Endothelial cell of umbilical vein (primary cell): ENCODE measurements at regions not wholly inside any gene's neighbourhood (a gene's known extent, or its start where the extent isn't known, plus 50 kb on each side); places are given as distances from the start of the nearest gene placed in this dataset.

Experiments used
- BruUV-seq: library from RNA; stranded (reverse); fragments of 400-500 nt; replicated peaks from 2 replicates; lab custom pipeline; 2021; lab: Mats Ljungman, UMichigan
- CTCF ChIA-PET: fragments of 300-600, 350-600 bp; sonication (Branson Sonifier 250); formaldehyde crosslinking; loops from one replicate; lab custom pipeline; 2021; ENCODE audit warnings: antibody characterized with exemption, inconsistent platforms; lab: Charles Lee
- POLR2A ChIA-PET: fragments of 300-600, 350-600 bp; sonication (Branson Sonifier 250); formaldehyde crosslinking; loops from one replicate; lab custom pipeline; 2021; ENCODE audit warnings: antibody characterized with exemption, inconsistent platforms; lab: Charles Lee
- DNase-seq: peaks from one replicate; pipeline ENCODE4 v3.0.0-alpha.2; 2011; ENCODE audit warnings: low read depth, low spot score
- FAIRE-seq: peaks from 2 replicates; lab custom pipeline; 2011; peaks lifted over from hg19 to GRCh38; lab: Jason Lieb, UNC
- H2AFZ ChIP-seq: 2 replicates; pipeline ENCODE4 v1.6.0; 2012; ENCODE audit warnings: low read depth, low read length, control low read depth, inconsistent platforms
- H3K27ac ChIP-seq: 2 replicates; pipeline ENCODE4 v1.5.1; 2011; ENCODE audit warnings: low read depth, mild to moderate bottlenecking, control low read depth, low read length, moderate library complexity; ENCODE audit not compliant: insufficient read depth
- H3K27me3 ChIP-seq, 2 experiments: 2 replicates each; pipeline versions ENCODE4 v1.6.0 to v1.6.1; 2011; ENCODE audit warnings: low read length in 2 of 2, mixed read lengths in 1 of 2; ENCODE audit not compliant: control insufficient read depth in 2 of 2, insufficient read depth in 2 of 2
- H3K36me3 ChIP-seq, 2 experiments: 2 replicates in 1 of 2; 3 replicates in 1 of 2; pipeline ENCODE4 v1.5.1; 2011; ENCODE audit warnings: low read length in 2 of 2, mild to moderate bottlenecking in 1 of 2, moderate library complexity in 1 of 2; ENCODE audit not compliant: control insufficient read depth in 2 of 2, insufficient read depth in 2 of 2; ENCODE audit errors: extremely low read depth in 1 of 2
- H3K4me1 ChIP-seq: 3 replicates; pipeline ENCODE4 v1.5.1; 2011; ENCODE audit warnings: mild to moderate bottlenecking, low read length; ENCODE audit not compliant: control insufficient read depth, insufficient read depth; ENCODE audit errors: extremely low read depth
- H3K4me2 ChIP-seq: 2 replicates; pipeline ENCODE4 v1.6.1; 2011; ENCODE audit warnings: low read length, control low read depth, mixed read lengths; ENCODE audit not compliant: insufficient read depth
- H3K4me3 ChIP-seq, 3 experiments: fragments of 200-600 bp in 1 of 3; sonication (generic), shearing (Covaris generic) in 1 of 3; replicated peaks in 1 of 3; 2 replicates each; pipeline ENCODE4 v1.5.1; 2011 to 2016; ENCODE audit warnings: control low read depth in 3 of 3, low read length in 3 of 3, mild to moderate bottlenecking in 2 of 3, inconsistent platforms in 1 of 3, low read depth in 1 of 3, moderate library complexity in 1 of 3; ENCODE audit not compliant: insufficient read depth in 1 of 3
- H3K79me2 ChIP-seq: 2 replicates; pipeline ENCODE4 v1.6.0; 2012; ENCODE audit warnings: low read length, inconsistent platforms; ENCODE audit not compliant: control insufficient read depth, insufficient read depth
- H3K9ac ChIP-seq: replicated peaks from 2 replicates; pipeline ENCODE3; 2011; ENCODE audit warnings: low read length, control low read depth; ENCODE audit not compliant: insufficient read depth; ENCODE audit errors: extremely low read depth
- H3K9me1 ChIP-seq: replicated peaks from 3 replicates; pipeline ENCODE4 v1.6.0; 2011; ENCODE audit warnings: mild to moderate bottlenecking, low read length; ENCODE audit not compliant: control insufficient read depth, insufficient read depth; ENCODE audit errors: extremely low read depth
- H3K9me3 ChIP-seq: replicated peaks from 2 replicates; pipeline ENCODE4 v1.5.1; 2012; ENCODE audit warnings: low read length, inconsistent platforms; ENCODE audit not compliant: control insufficient read depth, insufficient read depth
- H4K20me1 ChIP-seq: replicated peaks from 2 replicates; pipeline ENCODE3; 2011; ENCODE audit warnings: mild to moderate bottlenecking, low read length; ENCODE audit not compliant: control insufficient read depth, insufficient read depth; ENCODE audit errors: extremely low read depth
- EZH2 ChIP-seq: IDR thresholded peaks from 2 replicates; pipeline ENCODE4 v1.6.1; 2012; ENCODE audit warnings: borderline replicate concordance, low read depth, mild to moderate bottlenecking, moderate library complexity, low read length, inconsistent platforms; ENCODE audit not compliant: severe bottlenecking
- FOS ChIP-seq: IDR thresholded peaks from 2 replicates; pipeline ENCODE4 v1.6.1; 2011; ENCODE audit warnings: mild to moderate bottlenecking, low read length, moderate library complexity, borderline replicate concordance; ENCODE audit not compliant: insufficient read depth
- GATA2 ChIP-seq: IDR thresholded peaks from 2 replicates; pipeline ENCODE4 v1.7.0; 2011; ENCODE audit warnings: low read depth, mild to moderate bottlenecking, moderate library complexity, mixed read lengths, low read length; ENCODE audit not compliant: insufficient read length, insufficient read depth
- MYC ChIP-seq: IDR thresholded peaks from one replicate; pipeline ENCODE4 v1.6.1; 2011; ENCODE audit warnings: mild to moderate bottlenecking, low read depth, low read length
- POLR2A ChIP-seq: IDR thresholded peaks from 2 replicates; pipeline ENCODE4 v1.6.1; 2012; ENCODE audit warnings: low read depth, mild to moderate bottlenecking, control low read depth, low read length
- dilution Hi-C: fragments of 300-500 bp; cut with MboI; formaldehyde crosslinking; loops from one replicate; pipeline ENCODE4 v1.15.0; 2019; ENCODE audit warnings: low sequenced_read_pairs; ENCODE audit not compliant: extremely low pct_ligation_motif_present
- intact Hi-C: fragments of 100-400 bp; cut with micrococcal nuclease; formaldehyde crosslinking; loops from one replicate; pipeline ENCODE4 v1.10.0; 2022
- TF ChIP-seq, protein P1 (sequence below), 2 donors: IDR thresholded peaks; 1 replicate in 1 of 2; 2 replicates in 1 of 2; pipeline ENCODE4 v1.5.1; 2011; ENCODE audit warnings: low read length in 2 of 2, mild to moderate bottlenecking in 2 of 2, moderate library complexity in 2 of 2, control low read depth in 1 of 2, inconsistent platforms in 1 of 2, low read depth in 1 of 2; ENCODE audit not compliant: insufficient read depth in 1 of 2; ENCODE audit errors: extremely low read depth in 1 of 2
- TF ChIP-seq, protein P2 (sequence below): IDR thresholded peaks from 2 replicates; pipeline ENCODE4 v1.6.1; 2011; ENCODE audit not compliant: insufficient read depth, insufficient read length

- Histone ChIP-seq H2AFZ (no peak overlapping the region), H3K9ac (no peak overlapping the region), H3K4me1 (no peaks in the 10 kb centered on the region), H3K79me2 (no peaks in the 10 kb centered on the region), H3K27ac (no peak overlapping the region), H4K20me1 (no peaks in the 10 kb centered on the region), H3K9me3 (no peaks in the 10 kb centered on the region), H3K4me3 (no peak overlapping the region), H3K27me3 (no peaks in the 10 kb centered on the region), H3K4me2 (no peak overlapping the region), H3K9me1 (no peaks in the 10 kb centered on the region), H3K36me3 (no peaks in the 10 kb centered on the region)
- intact Hi-C loops: no loop called here
- no peak for DNase-seq
- ChIA-PET POLR2A (no interaction called here), CTCF (no interaction called here)
- BruUV-seq: no TSS peak
- FAIRE-seq: no peak
- dilution Hi-C loops: no loop called here
- no peak for TF ChIP-seq FOS
- no peak for TF ChIP-seq MYC
Observed at GRCh38 chr2:144780983-144781382, 261.1 kb upstream of the ZEB2 start.

DNA sequence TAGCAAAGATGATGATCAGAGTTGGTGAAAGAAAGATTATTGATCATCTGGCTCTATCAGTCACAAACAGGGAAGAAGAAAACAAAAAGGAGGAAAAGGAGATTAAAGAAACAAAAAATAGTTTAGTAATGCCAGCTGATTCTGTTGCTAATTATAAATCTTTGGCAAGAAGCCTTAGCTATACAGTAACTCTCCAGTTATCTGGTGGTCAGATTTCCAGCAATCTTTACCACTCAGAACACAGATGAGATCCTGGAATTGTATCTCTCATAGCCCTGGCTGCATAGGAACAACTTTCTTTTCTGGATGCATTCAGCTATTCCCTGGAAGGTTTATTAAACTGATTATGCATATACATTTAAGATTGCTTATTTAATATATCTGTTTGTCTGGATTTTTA lies 256.8 kb upstream of the ZEB2 start:
- no peak overlapping the region for H3K4me3 ChIP-seq
- H3K9ac ChIP-seq: no peak overlapping the region
- no peaks in the 10 kb centered on the region for H3K9me3 ChIP-seq
- H3K27ac ChIP-seq: no peak overlapping the region
- FAIRE-seq: no peak
- no peaks in the 10 kb centered on the region for H3K4me1 ChIP-seq
- no peak overlapping the region for H2AFZ ChIP-seq
- no peak overlapping the region for H3K4me2 ChIP-seq
- TF ChIP-seq POLR2A: no peak
- TF ChIP-seq EZH2: no peak
- no peak for TF ChIP-seq FOS
- TF ChIP-seq GATA2: no peak
- TF ChIP-seq, protein P1, sequence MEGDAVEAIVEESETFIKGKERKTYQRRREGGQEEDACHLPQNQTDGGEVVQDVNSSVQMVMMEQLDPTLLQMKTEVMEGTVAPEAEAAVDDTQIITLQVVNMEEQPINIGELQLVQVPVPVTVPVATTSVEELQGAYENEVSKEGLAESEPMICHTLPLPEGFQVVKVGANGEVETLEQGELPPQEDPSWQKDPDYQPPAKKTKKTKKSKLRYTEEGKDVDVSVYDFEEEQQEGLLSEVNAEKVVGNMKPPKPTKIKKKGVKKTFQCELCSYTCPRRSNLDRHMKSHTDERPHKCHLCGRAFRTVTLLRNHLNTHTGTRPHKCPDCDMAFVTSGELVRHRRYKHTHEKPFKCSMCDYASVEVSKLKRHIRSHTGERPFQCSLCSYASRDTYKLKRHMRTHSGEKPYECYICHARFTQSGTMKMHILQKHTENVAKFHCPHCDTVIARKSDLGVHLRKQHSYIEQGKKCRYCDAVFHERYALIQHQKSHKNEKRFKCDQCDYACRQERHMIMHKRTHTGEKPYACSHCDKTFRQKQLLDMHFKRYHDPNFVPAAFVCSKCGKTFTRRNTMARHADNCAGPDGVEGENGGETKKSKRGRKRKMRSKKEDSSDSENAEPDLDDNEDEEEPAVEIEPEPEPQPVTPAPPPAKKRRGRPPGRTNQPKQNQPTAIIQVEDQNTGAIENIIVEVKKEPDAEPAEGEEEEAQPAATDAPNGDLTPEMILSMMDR (IDR thresholded peaks at IDR 0.05; ENCODE audit: extremely low read depth in 1 of 2, insufficient read depth in 1 of 2, low read depth in 1 of 2, low read length in 2 of 2): no peak
- TF ChIP-seq, protein P2, sequence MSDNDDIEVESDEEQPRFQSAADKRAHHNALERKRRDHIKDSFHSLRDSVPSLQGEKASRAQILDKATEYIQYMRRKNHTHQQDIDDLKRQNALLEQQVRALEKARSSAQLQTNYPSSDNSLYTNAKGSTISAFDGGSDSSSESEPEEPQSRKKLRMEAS: no peak
- H3K79me2 ChIP-seq: no peaks in the 10 kb centered on the region
- DNase-seq: no peak
- CTCF ChIA-PET: no interaction called here
- no peaks in the 10 kb centered on the region for H3K27me3 ChIP-seq
- intact Hi-C loops (no loop called here), dilution Hi-C loops (no loop called here)
- no peaks in the 10 kb centered on the region for H3K9me1 ChIP-seq
- no TSS peak for BruUV-seq
- POLR2A ChIA-PET: no interaction called here
- H3K36me3 ChIP-seq: no peaks in the 10 kb centered on the region
- no peaks in the 10 kb centered on the region for H4K20me1 ChIP-seq
